Glutamatergic neuron (in vitro differentiated cells): ENCODE measurements at regions not wholly inside any gene's neighbourhood (a gene's known extent, or its start where the extent isn't known, plus 50 kb on each side); places are given as distances from the start of the nearest gene placed in this dataset.
A peak's percentile ranks its signal among the peaks of the same experiment; 100 is the strongest.

Source experiments
- DNase-seq: peaks from one replicate; pipeline ENCODE4 v3.0.0; 2022
- H3K27ac Mint-ChIP-seq: one replicate; pipeline ENCODE4 v1.8.0; 2020; ENCODE audit warnings: mild to moderate bottlenecking, mixed read lengths, inconsistent platforms; ENCODE audit not compliant: unreplicated experiment
- H3K27me3 Mint-ChIP-seq: one replicate; pipeline ENCODE4 v1.8.0; 2020; ENCODE audit warnings: mild to moderate bottlenecking, moderate library complexity, mixed read lengths, inconsistent platforms; ENCODE audit not compliant: unreplicated experiment
- H3K36me3 Mint-ChIP-seq: one replicate; pipeline ENCODE4 v1.8.0; 2020; ENCODE audit warnings: mild to moderate bottlenecking, mixed read lengths, inconsistent platforms; ENCODE audit not compliant: unreplicated experiment
- H3K4me1 Mint-ChIP-seq: one replicate; pipeline ENCODE4 v1.8.0; 2020; ENCODE audit warnings: mild to moderate bottlenecking, low read depth, mixed read lengths, inconsistent platforms; ENCODE audit not compliant: unreplicated experiment
- H3K4me3 Mint-ChIP-seq: one replicate; pipeline ENCODE4 v1.8.0; 2020; ENCODE audit warnings: mild to moderate bottlenecking, mixed read lengths, inconsistent platforms; ENCODE audit not compliant: unreplicated experiment
- H3K9me3 Mint-ChIP-seq: one replicate; pipeline ENCODE4 v1.8.0; 2020; ENCODE audit warnings: mild to moderate bottlenecking, moderate library complexity, mixed read lengths, inconsistent platforms; ENCODE audit not compliant: unreplicated experiment
- TF ChIP-seq, protein P1 (sequence below): fragments of 200-600 bp; sonication (generic); IDR thresholded peaks from one replicate; pipeline ENCODE4 v1.5.0; 2021; ENCODE audit not compliant: partially characterized antibody, unreplicated experiment

DNA sequence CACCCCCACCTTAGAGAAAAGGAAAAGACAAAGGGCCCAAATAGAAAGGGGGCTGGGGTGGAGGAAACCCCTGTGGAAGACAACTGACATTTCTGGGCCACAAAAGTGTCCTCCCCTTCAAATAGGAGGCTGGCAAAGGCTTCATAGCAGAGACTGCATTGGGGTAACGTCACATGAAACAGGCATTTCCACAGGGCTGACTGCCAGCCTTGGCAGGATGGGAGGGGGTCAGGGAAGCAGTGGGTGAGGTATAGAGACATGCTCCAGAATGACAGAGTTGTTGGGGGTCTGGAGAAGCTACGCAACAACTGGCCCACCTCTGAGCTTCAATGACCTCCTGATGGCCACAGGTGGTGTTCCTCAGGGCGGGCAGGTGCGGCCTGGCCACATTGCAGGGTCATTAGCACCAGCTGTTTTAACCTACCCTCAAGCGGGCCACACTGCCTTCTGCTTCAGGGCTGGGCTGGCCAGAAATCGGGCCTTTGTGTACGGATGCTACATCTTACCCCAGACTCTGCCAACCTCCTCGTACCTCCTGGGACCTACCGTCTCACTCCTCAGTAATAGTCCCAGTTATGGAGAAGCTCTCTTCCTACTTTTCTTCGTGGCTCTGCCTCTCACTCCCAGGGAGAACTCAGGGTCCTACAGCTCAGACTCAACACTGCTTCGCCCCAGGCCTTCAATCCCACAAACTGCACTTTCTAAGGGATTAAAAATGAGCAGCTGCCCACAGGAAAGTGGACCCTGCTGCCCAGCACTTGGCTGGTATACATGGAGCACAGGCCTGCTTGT is 160.0 kb upstream of the NCAM1 start:
- Mint-ChIP-seq H3K9me3 (peaks cover 3% of the 10 kb centered on the region), H3K27ac (no peak overlapping the region), H3K4me3 (no peak overlapping the region), H3K27me3 (peaks cover 5% of the 10 kb centered on the region), H3K4me1 (peaks cover 49% of the 10 kb centered on the region), H3K36me3 (peaks cover 3% of the 10 kb centered on the region)
- no peak for DNase-seq
- TF ChIP-seq, protein P1, sequence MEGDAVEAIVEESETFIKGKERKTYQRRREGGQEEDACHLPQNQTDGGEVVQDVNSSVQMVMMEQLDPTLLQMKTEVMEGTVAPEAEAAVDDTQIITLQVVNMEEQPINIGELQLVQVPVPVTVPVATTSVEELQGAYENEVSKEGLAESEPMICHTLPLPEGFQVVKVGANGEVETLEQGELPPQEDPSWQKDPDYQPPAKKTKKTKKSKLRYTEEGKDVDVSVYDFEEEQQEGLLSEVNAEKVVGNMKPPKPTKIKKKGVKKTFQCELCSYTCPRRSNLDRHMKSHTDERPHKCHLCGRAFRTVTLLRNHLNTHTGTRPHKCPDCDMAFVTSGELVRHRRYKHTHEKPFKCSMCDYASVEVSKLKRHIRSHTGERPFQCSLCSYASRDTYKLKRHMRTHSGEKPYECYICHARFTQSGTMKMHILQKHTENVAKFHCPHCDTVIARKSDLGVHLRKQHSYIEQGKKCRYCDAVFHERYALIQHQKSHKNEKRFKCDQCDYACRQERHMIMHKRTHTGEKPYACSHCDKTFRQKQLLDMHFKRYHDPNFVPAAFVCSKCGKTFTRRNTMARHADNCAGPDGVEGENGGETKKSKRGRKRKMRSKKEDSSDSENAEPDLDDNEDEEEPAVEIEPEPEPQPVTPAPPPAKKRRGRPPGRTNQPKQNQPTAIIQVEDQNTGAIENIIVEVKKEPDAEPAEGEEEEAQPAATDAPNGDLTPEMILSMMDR: no peak

DNA sequence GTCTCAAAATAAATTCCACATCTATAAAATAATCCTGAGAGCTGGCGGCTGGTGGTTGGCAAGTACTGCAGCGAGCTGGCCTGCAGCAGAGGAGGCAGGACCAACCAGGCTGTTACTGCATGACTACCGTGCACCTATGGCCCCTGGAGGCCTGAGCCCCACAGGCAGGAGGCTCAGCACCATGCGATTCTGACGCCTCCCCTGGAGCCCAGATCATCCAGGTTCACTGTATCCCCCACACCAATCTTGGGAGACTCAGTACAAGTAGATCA is 159.5 kb upstream of the NCAM1 start:
- peaks cover 3% of the 10 kb centered on the region for H3K36me3 Mint-ChIP-seq
- DNase-seq: no peak
- no peak overlapping the region for H3K27ac Mint-ChIP-seq
- TF ChIP-seq, protein P1: no peak
- no peak overlapping the region for H3K4me3 Mint-ChIP-seq
- H3K9me3 Mint-ChIP-seq: peaks cover 3% of the 10 kb centered on the region
- peaks cover 3% of the 10 kb centered on the region for H3K27me3 Mint-ChIP-seq
- H3K4me1 Mint-ChIP-seq: peaks cover 48% of the 10 kb centered on the region

DNA sequence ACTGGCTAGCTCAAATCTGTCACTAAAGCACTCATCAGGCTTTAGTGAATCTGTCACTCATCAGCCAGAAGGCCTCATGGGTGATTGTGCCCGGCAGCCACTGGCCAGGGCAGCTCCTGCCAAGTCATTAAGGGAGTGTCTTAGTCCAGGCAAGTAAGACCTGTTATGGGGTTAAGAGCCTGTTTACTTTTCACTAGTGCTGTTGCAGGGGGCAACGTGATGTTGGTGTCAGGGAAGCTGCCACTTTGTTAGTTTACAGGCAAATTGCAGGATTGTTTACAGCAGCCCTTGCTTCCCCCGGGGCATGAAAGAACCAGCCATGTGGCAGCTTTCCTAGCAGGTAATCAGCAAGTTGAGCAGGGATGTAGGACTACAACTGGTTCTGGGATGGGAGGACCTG is 155.6 kb upstream of the NCAM1 start:
- Mint-ChIP-seq H3K27ac (peak overlapping the region; percentile 36), H3K9me3 (peaks cover 7% of the 10 kb centered on the region), H3K36me3 (no peaks in the 10 kb centered on the region), H3K4me3 (peak overlapping the region; percentile 37), H3K4me1 (peaks cover 38% of the 10 kb centered on the region), H3K27me3 (no peaks in the 10 kb centered on the region)
- TF ChIP-seq, protein P1: no peak
- no peak for DNase-seq

DNA sequence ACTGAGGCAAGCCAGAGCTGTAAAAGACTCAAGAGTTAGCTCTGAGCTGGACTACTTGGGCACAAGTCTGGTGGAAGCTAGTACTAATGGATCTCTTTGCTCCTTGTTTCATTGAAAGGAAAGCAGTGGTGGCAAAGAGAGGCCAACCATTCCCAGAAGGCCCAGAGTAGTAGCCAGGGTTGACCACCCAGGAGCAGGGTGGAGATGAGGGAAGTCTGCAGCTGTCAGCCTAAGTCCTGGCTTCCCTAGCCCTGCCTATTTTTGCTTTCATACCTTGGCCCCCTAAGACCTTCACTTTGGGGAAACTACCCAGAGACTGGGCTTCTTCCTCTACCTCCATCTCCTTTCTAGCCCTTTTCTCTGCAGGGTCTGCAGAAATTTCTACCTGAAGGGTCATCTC is 155.0 kb upstream of the NCAM1 start:
- H3K4me1 Mint-ChIP-seq: peaks cover 36% of the 10 kb centered on the region
- peak overlapping the region; percentile 44 for H3K4me3 Mint-ChIP-seq
- H3K36me3 Mint-ChIP-seq: no peaks in the 10 kb centered on the region
- H3K27ac Mint-ChIP-seq: peak overlapping the region; percentile 89
- peaks cover 7% of the 10 kb centered on the region for H3K9me3 Mint-ChIP-seq
- no peak for DNase-seq
- TF ChIP-seq, protein P1: no peak
- H3K27me3 Mint-ChIP-seq: no peaks in the 10 kb centered on the region

DNA sequence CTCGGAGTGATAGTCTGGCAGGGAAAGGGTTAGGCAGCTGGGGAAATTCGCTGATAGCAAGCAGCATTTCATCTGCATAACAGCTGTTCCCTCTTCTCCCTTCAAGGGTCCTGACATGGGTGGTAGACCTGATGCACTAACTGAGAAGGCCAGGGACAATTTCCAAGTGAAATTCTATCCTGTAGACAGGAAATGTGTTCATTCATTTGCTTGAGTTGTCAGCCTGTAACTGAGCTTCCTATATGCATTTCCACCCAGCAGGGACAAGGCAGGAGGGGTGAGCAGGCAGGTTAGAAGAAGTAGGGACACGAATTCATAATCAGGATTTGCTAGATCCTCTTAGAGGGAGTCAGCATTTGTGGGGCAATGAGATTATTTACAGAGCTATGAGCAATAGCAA is 154.3 kb upstream of the NCAM1 start:
- H3K4me1 Mint-ChIP-seq: peaks cover 40% of the 10 kb centered on the region
- TF ChIP-seq, protein P1: no peak
- peaks cover 7% of the 10 kb centered on the region for H3K9me3 Mint-ChIP-seq
- H3K27ac Mint-ChIP-seq: peak overlapping the region; percentile 89
- H3K4me3 Mint-ChIP-seq: peak overlapping the region; percentile 72
- no peak for DNase-seq
- peaks cover 5% of the 10 kb centered on the region for H3K36me3 Mint-ChIP-seq
- peaks cover 3% of the 10 kb centered on the region for H3K27me3 Mint-ChIP-seq
